ENCODE measurements at regions not wholly inside any gene's neighbourhood (a gene's known extent, or its start where the extent isn't known, plus 50 kb on each side); places are given as distances from the start of the nearest gene placed in this dataset.

DNA sequence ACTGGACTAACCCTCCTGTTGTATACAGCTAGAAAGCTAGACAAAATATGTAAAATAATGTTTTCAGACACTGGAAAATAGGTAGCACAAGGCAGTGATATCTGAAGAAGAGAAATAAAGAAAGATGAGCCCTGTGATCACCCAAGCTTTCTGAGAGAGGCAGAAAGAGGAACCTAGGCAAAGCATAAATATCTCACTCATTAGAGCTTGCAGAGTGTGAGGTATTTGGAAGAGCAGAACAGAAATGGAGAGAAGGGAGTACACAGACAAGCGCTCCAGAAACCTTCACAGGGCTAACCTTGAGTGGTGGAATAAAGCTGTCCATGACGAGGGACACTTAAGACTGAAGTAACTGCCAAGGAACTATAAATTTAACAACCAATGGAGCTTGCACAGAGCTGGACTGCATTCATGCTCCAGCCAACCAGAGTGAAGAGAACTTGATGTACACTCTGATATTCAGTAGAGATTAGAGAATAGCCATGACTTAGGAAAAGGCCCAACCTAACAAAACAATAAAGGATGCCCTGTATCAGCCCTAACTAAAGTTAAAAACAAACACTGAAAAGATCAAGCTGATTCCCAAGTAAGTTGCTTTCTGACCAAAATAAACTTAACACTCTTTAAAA is 280.9 kb upstream of the STXBP5 start:
- intact Hi-C loops (cut with micrococcal nuclease; ENCODE audit: unreplicated experiment) (no loop called here), in situ Hi-C loops (cut with HindIII; ENCODE audit: extremely low pct_ligation_motif_present, low pct_unique_long_range_greater_than_20kb) (no loop called here)
- H3K9ac ChIP-seq (ENCODE audit: insufficient read depth, low read depth, low read length) = no peak overlapping the region
- TF ChIP-seq SNAPC4 (CRISPR knock-in tag; IDR thresholded peaks at IDR 0.05) (no peak), CCDC6 (CRISPR knock-in tag; IDR thresholded peaks at IDR 0.05) (no peak), HMG20B (CRISPR knock-in tag; conservative IDR thresholded peaks at IDR 0.05) (no peak), TBP (CRISPR knock-in tag; IDR thresholded peaks at IDR 0.05) (no peak), ATF7-NPFF (CRISPR knock-in tag; IDR thresholded peaks at IDR 0.05; ENCODE audit: low read depth) (no peak), NR0B2 (CRISPR knock-in tag; IDR thresholded peaks at IDR 0.05) (no peak), ZNF709 (CRISPR knock-in tag; IDR thresholded peaks at IDR 0.05) (no peak), DZIP1 (CRISPR knock-in tag; IDR thresholded peaks at IDR 0.05) (no peak), ZBTB20 (CRISPR knock-in tag; IDR thresholded peaks at IDR 0.05; ENCODE audit: borderline replicate concordance, low read depth) (no peak), ZFP36L2 (CRISPR knock-in tag; IDR thresholded peaks at IDR 0.05) (no peak)
- TF ChIP-seq, protein P1, sequence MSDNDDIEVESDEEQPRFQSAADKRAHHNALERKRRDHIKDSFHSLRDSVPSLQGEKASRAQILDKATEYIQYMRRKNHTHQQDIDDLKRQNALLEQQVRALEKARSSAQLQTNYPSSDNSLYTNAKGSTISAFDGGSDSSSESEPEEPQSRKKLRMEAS (IDR thresholded peaks at IDR 0.05) = no peak
- H3K27ac ChIP-seq (ENCODE audit: extremely low read length, insufficient read depth, low read length) = no peak overlapping the region
- POLR2A ChIA-PET = no interaction called here
- ATAC-seq (no peak), FAIRE-seq (no peak), DNase-seq (ENCODE audit: low spot score) (no peak)
- BruUV-seq (replicated peaks) = no TSS peak
- no peaks in the 10 kb centered on the region for H3K9me3 ChIP-seq (ENCODE audit: low read length)
- H3K4me1 ChIP-seq (ENCODE audit: insufficient read depth, low read length) = no peaks in the 10 kb centered on the region
- no peaks in the 10 kb centered on the region for H3K79me2 ChIP-seq (ENCODE audit: insufficient read depth, low read length)
- no peak overlapping the region for H3K4me2 ChIP-seq (ENCODE audit: low read depth, low read length)
- H3K4me3 ChIP-seq (replicated peaks in 1 of 3; ENCODE audit: insufficient read depth in 1 of 3, low read depth in 2 of 3, low read length in 3 of 3) = no peak overlapping the region
- no peaks in the 10 kb centered on the region for H3K36me3 ChIP-seq (replicated peaks in 1 of 2; ENCODE audit: control insufficient read depth in 1 of 2, insufficient read depth in 2 of 2, low read length in 2 of 2)
- H4K20me1 ChIP-seq (ENCODE audit: insufficient read depth, low read length) = no peaks in the 10 kb centered on the region
- no peaks in the 10 kb centered on the region for H3K27me3 ChIP-seq (ENCODE audit: control insufficient read depth in 1 of 2, insufficient read depth in 2 of 2, low read length in 2 of 2)
- 19% methylated on average over 2 of the region's 2 CpGs for WGBS (ENCODE audit: low lambda C conversion rate)
- CTCF ChIA-PET (ENCODE audit: low intra/inter-chr PET ratio, low total read pairs) = no interaction called here
- no peak overlapping the region for H2AFZ ChIP-seq (ENCODE audit: low read length)
